ENCODE measurements at regions not wholly inside any gene's neighbourhood (a gene's known extent, or its start where the extent isn't known, plus 50 kb on each side); places are given as distances from the start of the nearest gene placed in this dataset.
"Not testable (repeated sequence)": the region's sequence is repeated elsewhere in the genome, so short reads cannot be mapped to it uniquely, and the experiment has no call there.

DNA sequence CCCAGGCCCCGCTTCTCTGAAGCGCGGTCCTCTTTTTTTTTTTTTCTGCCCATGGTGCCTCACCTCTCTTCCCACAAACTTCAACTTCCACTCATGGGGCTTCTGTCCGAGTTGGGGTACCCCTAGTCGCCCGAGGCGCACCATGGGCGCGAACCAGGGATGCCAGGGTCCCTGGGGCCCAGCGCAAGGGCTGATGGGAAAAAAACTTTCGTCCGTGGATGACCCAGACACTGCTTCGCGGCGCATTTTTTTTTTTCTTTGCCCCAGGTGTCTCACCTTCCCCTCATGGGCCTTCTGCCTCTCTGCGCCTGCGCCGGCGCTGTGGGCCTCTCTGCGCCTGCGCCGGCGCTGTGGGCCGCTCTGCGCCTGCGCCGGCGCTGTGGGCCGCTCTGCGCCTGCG lies 1268.8 kb downstream of the FOXD4L5 start:
- DNase-seq: not testable (repeated sequence)

DNA sequence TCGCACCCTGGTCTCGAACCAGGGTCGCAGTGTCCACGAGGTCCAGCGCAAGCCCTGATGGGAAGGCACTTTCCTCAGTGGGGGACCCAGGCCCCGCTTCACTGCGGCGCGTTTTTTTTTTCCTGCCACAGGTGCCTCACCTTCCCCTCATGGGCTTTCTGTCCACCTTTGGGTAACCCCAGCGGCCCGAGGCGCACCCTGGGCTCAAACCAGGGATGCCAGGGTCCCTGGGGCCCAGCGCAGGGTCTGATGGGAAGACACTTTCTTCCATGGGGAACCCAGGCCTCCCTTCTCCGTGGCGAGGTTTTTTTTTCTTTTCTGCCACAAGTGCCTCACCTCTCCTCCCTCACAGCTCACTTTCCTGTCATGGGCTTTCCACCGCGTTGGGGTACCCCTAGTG lies 1269.9 kb downstream of the FOXD4L5 start:
- DNase-seq: no peak

DNA sequence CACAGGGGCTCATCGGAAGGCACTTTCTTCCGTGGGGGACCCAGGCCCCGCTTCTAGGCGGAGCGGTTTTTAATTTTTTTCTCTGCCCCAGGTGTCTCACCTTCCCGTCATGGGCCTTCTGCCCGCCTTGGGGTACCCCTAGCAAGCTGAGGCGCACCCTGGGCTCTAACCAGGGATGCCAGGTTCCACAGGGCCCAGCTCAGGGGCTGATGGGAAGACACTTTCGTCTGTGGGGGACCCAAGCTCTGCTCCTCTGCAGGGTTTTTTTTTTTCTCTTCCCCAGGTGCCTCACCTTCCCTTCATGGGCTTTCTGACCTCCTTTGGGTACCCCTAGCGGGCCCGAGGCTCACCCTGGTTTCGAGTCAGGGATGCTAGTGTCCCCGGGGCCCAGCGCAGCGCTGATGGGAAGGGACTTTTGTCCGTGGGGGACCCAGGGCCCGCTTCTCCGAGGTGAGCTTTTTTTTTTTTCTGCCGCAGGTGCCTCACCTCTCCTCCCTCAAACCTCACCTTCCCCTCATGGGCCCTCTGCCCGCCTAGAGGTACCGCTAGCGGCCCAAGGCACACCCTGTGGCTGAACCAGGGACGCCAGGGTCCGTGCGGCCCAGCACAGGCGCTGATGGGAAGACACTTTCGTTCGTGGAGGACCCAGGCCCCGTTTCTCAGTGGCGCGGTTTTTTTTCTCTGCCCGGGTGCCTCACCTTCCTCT lies 1270.5 kb downstream of the FOXD4L5 start:
- not testable (repeated sequence) for DNase-seq

DNA sequence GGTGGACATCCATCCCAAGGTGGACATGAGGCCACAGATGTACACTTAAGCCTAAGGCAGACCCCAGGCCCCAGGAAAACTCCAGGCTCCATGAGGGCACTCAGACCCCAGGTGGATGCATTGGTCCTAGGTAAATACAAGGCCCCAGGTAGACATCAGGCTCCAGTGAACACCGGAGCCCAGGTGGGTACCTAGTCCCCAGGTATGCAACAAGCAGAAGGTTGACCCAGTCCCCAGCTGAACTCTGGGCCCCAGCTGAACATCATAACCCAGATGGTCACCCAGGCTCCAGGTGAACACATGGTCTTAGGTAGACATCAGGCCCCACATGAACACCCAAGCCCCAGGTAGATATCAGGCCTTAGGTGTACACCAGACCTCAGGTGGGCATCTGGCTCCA lies 1271.9 kb downstream of the FOXD4L5 start:
- not testable (repeated sequence) for DNase-seq

DNA sequence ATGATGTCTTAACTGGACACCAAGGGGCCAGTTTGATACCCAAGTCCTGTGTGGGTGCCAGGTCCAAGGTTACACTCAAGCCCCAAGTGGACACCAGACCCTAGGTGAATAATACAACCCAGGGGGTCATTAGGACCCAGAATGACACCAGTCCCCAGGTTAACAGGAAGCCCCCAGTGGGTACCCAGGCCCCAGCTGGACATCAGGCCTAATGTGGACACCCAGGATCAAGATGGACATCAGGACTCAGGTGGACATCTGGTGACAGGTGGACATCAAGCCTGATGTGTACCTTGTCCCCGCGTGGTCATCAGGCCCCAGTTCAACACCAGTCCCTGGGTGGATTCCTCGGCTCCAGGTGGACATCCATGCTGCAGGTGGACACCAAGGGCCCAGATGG lies 1273.0 kb downstream of the FOXD4L5 start:
- DNase-seq: not testable (repeated sequence)

DNA sequence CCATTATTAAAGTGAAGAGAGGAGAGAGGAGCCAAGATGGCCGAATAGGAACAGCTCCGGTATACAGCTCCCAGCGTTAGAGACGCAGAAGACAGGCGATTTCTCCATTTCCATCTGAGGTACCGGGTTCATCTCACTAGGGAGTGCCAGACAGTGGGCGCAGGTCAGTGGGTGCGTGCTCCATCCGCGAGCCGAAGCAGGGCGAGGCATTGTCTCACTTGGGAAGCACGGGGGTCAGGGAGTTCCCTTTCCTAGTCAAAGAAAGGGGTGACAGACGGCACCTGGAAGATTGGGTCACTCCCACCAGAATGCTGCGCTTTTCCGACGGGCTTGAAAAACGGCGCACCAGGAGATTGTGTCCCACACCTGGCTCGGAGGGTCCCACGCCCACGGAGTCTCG lies 1305.3 kb downstream of the FOXD4L5 start:
- not testable (repeated sequence) for DNase-seq

All from stimulated activated CD4-positive, alpha-beta T cell treated with anti-CD3 and anti-CD28 coated beads, Interleukin-15, amount 100 ng/mL, for 24 hours (primary cell).